HL-60 (cell line): ENCODE measurements at regions not wholly inside any gene's neighbourhood (a gene's known extent, or its start where the extent isn't known, plus 50 kb on each side); places are given as distances from the start of the nearest gene placed in this dataset.

Source experiments
- DNase-seq, 2 experiments: peaks; one replicate each; pipeline ENCODE4 v3.0.0-alpha.2; 2010 to 2020; ENCODE audit warnings: low read depth in 1 of 2, low spot score in 1 of 2
- H3K27ac ChIP-seq: fragments of 250-450 bp; sonication (Bioruptor Pico); replicated peaks from 2 replicates; pipeline ENCODE4 v1.5.1; 2020; ENCODE audit warnings: mild to moderate bottlenecking, moderate library complexity
- H3K27me3 ChIP-seq: fragments of 250-450 bp; sonication (Bioruptor Pico); 2 replicates; pipeline ENCODE4 v1.5.1; 2021; ENCODE audit warnings: mild to moderate bottlenecking, moderate library complexity; ENCODE audit not compliant: insufficient read depth, poor library complexity, severe bottlenecking
- H3K4me3 ChIP-seq: replicated peaks from 2 replicates; pipeline ENCODE4 v1.5.1; 2011; ENCODE audit warnings: mild to moderate bottlenecking, control low read depth, low read length; ENCODE audit not compliant: insufficient read depth
- CTCF ChIP-seq: IDR thresholded peaks from one replicate; pipeline ENCODE4 v1.5.1; 2011; ENCODE audit warnings: low read length, control low read depth, inconsistent platforms; ENCODE audit not compliant: insufficient read depth
- GABPA ChIP-seq: IDR thresholded peaks from 2 replicates; pipeline ENCODE4 v1.6.1; 2012; ENCODE audit warnings: low read depth
- POLR2AphosphoS5 ChIP-seq: IDR thresholded peaks from 2 replicates; pipeline ENCODE4 v1.6.1; 2012; ENCODE audit warnings: low read depth
- REST ChIP-seq: IDR thresholded peaks from 2 replicates; pipeline ENCODE4 v1.6.1; 2012; ENCODE audit warnings: low read depth; ENCODE audit not compliant: insufficient replicate concordance
- SPI1 ChIP-seq: IDR thresholded peaks from 2 replicates; pipeline ENCODE4 v1.6.1; 2012; ENCODE audit warnings: low read depth, mild to moderate bottlenecking, borderline replicate concordance

- TF ChIP-seq GABPA = no peak
- no peak for TF ChIP-seq POLR2AphosphoS5
- TF ChIP-seq SPI1 = no peak
- no peak for TF ChIP-seq REST
- no peak for TF ChIP-seq CTCF
- DNase-seq = no peak
- Histone ChIP-seq H3K27ac (no peak overlapping the region), H3K4me3 (no peak overlapping the region), H3K27me3 (no peaks in the 10 kb centered on the region)
These were observed 1034.8 kb upstream of the RBFOX1 start for GRCh38 chr16:6297666-6298410.

GRCh38 chr16:6286176-6286575, 1046.5 kb upstream of the RBFOX1 start:
- TF ChIP-seq CTCF (no peak), REST (no peak), SPI1 (no peak), GABPA (no peak), POLR2AphosphoS5 (no peak)
- DNase-seq = no peak
- Histone ChIP-seq H3K4me3 (no peak overlapping the region), H3K27me3 (no peaks in the 10 kb centered on the region), H3K27ac (no peak overlapping the region)

GRCh38 chr16:6284731-6285130, 1047.9 kb upstream of the RBFOX1 start:
- H3K4me3 ChIP-seq = no peak overlapping the region
- TF ChIP-seq POLR2AphosphoS5 (no peak), REST (no peak)
- no peak overlapping the region for H3K27ac ChIP-seq
- no peaks in the 10 kb centered on the region for H3K27me3 ChIP-seq
- DNase-seq = no peak
